Activated T-helper 1 cell treated with anti-CD3 and anti-CD28 coated beads, Interleukin-12 subunit alpha, Interleukin-12 subunit beta, Interleukin-2, Interleukin-4 antibody, amounts not matched to agents 30 ng/mL and 10 ng/mL and 1 ng/mL, durations not matched to agents 14 hours and 24 hours and 36 hours (primary cell): ENCODE measurements at regions not wholly inside any gene's neighbourhood (a gene's known extent, or its start where the extent isn't known, plus 50 kb on each side); places are given as distances from the start of the nearest gene placed in this dataset.
"Not testable (repeated sequence)": the region's sequence is repeated elsewhere in the genome, so short reads cannot be mapped to it uniquely, and the experiment has no call there.

Source experiments
- DNase-seq: peaks from one replicate; pipeline ENCODE4 v3.0.0; 2021; ENCODE audit warnings: low spot score
- H3K27ac Mint-ChIP-seq: one replicate; pipeline ENCODE4 v1.8.0; 2021; ENCODE audit warnings: mild to moderate bottlenecking, mixed read lengths
- H3K27me3 Mint-ChIP-seq: one replicate; pipeline ENCODE4 v1.8.0; 2022; ENCODE audit warnings: mild to moderate bottlenecking, moderate library complexity, mixed read lengths; ENCODE audit not compliant: insufficient read depth
- H3K36me3 Mint-ChIP-seq: one replicate; pipeline ENCODE4 v1.8.0; 2021; ENCODE audit warnings: low read depth, mixed read lengths
- H3K4me1 Mint-ChIP-seq: one replicate; pipeline ENCODE4 v1.8.0; 2021; ENCODE audit warnings: low read depth, mixed read lengths
- H3K4me3 Mint-ChIP-seq: one replicate; pipeline ENCODE4 v1.8.0; 2021; ENCODE audit warnings: mild to moderate bottlenecking, moderate library complexity, mixed read lengths
- H3K9me3 Mint-ChIP-seq: one replicate; pipeline ENCODE4 v1.8.0; 2021; ENCODE audit warnings: mixed read lengths
- intact Hi-C: fragments of 100-400 bp; cut with micrococcal nuclease; formaldehyde crosslinking; loops from one replicate; pipeline ENCODE4 v1.15.1; 2024

DNA sequence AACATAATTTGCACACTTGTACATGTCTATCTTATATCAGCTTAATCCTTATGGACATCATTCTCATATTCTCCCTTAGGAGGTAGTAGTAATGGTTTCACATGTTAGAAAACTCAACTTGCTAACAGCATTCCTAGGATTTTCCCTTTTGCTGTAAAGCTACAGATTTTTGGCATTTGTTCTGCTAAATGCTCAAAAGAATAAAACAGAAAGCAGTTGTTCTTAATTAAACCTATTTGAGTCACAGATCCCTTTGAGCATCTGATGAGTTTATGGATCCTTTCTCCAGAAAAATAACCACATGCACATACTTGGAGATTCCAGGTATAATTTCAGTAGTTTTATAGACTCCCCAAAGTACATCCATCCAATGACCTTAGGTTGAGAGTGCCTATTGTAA, 122.9 kb upstream of the BET1 start:
- no peak for DNase-seq
- Mint-ChIP-seq H3K4me1 (no peaks in the 10 kb centered on the region), H3K27me3 (peaks cover under 1% of the 10 kb centered on the region), H3K27ac (no peak overlapping the region), H3K4me3 (no peak overlapping the region), H3K9me3 (no peaks in the 10 kb centered on the region), H3K36me3 (no peaks in the 10 kb centered on the region)
- intact Hi-C loops: no loop called here

DNA sequence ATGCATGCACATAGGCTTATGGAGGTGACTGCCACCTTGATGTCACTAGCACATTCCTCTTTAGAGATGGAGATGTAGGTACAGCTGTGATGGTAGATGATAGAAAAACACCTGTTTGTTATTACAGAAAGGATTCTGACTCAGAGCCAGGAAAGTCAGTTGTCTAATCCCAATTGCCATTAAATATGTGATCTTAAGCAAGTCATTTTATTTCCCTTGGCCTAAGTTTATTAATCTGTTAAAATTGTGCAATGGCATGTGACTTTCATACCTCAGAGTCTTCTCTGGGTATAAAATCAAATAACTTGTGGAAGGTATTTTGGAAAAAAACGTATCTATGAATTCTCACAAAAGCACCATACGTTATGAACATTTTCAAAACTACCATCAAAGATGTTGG, 123.9 kb upstream of the BET1 start:
- intact Hi-C loops: no loop called here
- H3K4me1 Mint-ChIP-seq: no peaks in the 10 kb centered on the region
- DNase-seq: no peak
- no peak overlapping the region for H3K27ac Mint-ChIP-seq
- H3K4me3 Mint-ChIP-seq: no peak overlapping the region
- no peaks in the 10 kb centered on the region for H3K36me3 Mint-ChIP-seq
- peaks cover 4% of the 10 kb centered on the region for H3K27me3 Mint-ChIP-seq
- H3K9me3 Mint-ChIP-seq: no peaks in the 10 kb centered on the region

DNA sequence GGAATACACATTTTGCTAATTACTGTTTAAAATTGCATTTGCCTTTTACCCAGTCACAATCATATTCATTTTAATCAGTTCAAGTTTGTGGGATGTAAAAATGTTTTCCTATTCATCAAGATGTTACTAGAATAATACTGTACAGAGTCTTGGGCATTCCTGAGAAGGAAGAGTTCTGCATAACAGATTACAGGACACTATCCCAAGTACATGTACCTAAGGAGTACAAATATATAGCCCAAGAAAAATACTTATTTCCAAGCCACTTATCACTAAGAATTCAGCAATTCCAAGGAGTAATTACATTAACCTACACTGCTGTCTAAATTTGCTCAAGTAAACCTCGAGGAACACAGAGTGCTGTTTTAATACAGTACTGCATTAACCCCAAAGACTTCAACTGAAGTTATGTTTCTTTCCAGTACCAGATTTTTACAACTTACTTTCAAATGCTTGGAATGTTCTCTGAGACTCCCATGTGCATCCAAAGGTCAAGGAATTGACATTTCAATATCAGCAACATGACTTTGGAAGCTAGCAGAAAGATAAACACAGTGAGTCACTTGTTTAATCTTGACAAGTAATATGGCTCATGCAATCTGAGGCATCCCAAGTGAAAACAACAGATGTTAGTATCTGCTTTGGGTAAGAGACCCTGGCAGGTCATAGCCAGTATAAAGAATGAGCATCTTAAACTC, 125.4 kb upstream of the BET1 start:
- intact Hi-C loops: no loop called here
- H3K36me3 Mint-ChIP-seq: no peaks in the 10 kb centered on the region
- no peaks in the 10 kb centered on the region for H3K4me1 Mint-ChIP-seq
- no peaks in the 10 kb centered on the region for H3K9me3 Mint-ChIP-seq
- H3K27ac Mint-ChIP-seq: no peak overlapping the region
- no peak overlapping the region for H3K4me3 Mint-ChIP-seq
- DNase-seq: no peak
- peaks cover 5% of the 10 kb centered on the region for H3K27me3 Mint-ChIP-seq

DNA sequence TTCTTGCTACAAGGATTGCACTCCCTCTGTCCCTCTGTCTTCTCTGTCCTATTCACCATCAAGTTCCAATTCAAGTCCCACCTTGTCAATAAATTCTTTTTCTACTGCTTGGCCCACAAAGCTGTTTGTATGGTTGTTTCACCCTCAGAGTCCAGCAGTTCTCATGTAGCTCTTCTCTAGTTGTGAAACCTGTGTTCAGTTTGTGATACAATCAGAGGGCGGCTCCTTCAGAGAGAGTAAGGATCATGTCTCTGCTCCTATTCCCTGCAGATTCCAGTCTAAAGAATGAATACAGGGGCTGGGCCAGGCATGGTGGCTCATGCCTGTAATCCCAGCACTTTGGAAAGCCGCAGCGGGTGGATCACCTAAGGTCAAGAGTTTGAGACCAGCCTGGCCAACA, 126.6 kb upstream of the BET1 start:
- Mint-ChIP-seq H3K27ac (no peak overlapping the region), H3K36me3 (no peaks in the 10 kb centered on the region), H3K4me3 (no peak overlapping the region), H3K4me1 (no peaks in the 10 kb centered on the region), H3K9me3 (no peaks in the 10 kb centered on the region), H3K27me3 (peaks cover 5% of the 10 kb centered on the region)
- no peak for DNase-seq
- intact Hi-C loops: no loop called here

DNA sequence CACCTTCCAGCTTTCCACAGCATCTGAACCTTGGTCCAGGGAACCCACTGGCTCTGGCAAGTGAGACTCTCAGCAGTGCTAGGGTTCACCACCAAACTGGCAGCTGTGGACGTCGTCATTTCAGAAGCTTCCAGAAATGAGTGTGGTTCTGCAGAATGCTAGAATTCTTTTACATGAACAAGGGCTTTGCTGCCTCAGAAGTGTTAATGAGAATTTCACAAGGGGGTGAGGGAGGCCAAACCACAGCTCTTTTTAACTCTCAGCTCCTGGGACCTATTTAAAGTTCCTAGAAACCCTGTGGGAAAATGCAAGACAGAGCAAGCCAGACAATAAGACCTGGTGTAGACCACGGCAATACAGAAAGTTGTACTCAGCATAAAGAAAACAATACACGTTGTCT, 129.3 kb upstream of the BET1 start:
- H3K4me3 Mint-ChIP-seq: no peak overlapping the region
- H3K27me3 Mint-ChIP-seq: peaks cover 12% of the 10 kb centered on the region
- no peak for DNase-seq
- no peaks in the 10 kb centered on the region for H3K36me3 Mint-ChIP-seq
- no peaks in the 10 kb centered on the region for H3K4me1 Mint-ChIP-seq
- no peaks in the 10 kb centered on the region for H3K9me3 Mint-ChIP-seq
- no peak overlapping the region for H3K27ac Mint-ChIP-seq
- intact Hi-C loops: no loop called here

DNA sequence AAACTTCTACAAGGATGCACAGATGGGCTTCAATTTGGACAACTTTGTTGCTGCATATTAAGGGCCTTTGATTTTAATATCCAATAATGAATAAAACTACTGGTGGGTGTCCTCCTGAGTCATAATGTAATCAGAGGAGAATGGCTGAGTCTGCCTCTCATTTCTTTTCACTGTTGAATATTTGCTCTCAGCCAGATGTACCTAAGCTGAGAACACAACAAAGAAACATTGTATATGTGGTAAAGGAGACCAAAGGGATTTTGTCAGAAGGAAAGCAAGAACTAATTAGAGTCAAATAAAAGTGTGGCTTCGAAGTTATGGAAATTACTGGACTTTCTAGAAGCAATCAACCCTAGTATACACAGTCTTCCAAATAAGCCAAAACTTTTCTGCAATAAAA, 131.0 kb upstream of the BET1 start:
- no peak for DNase-seq
- no peak overlapping the region for H3K4me3 Mint-ChIP-seq
- no peaks in the 10 kb centered on the region for H3K4me1 Mint-ChIP-seq
- no peaks in the 10 kb centered on the region for H3K9me3 Mint-ChIP-seq
- no peak overlapping the region for H3K27ac Mint-ChIP-seq
- H3K36me3 Mint-ChIP-seq: no peaks in the 10 kb centered on the region
- H3K27me3 Mint-ChIP-seq: peaks cover 12% of the 10 kb centered on the region
- intact Hi-C loops: no loop called here

DNA sequence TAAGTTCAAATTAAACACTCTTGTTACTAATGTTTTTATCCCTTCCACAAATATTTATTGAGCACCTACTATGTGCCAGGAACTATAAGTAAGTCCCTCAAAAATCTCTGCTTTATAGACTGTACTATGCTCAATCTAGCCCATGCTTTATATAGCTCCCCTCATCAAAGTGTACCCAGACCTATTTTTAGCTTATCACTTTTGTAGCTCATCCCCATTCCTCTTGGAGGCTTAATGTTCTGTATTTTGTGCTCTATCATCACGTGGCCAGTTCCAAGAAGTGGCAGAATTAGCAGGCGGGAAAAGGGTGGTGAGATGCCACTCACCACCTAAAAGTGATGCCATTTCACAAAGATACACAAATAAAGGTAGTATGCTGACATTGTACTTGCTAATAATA, 138.1 kb upstream of the BET1 start:
- Mint-ChIP-seq H3K9me3 (no peaks in the 10 kb centered on the region), H3K4me1 (no peaks in the 10 kb centered on the region), H3K4me3 (no peak overlapping the region), H3K27me3 (peaks cover 7% of the 10 kb centered on the region), H3K36me3 (no peaks in the 10 kb centered on the region), H3K27ac (no peak overlapping the region)
- DNase-seq: no peak
- intact Hi-C loops: no loop called here

DNA sequence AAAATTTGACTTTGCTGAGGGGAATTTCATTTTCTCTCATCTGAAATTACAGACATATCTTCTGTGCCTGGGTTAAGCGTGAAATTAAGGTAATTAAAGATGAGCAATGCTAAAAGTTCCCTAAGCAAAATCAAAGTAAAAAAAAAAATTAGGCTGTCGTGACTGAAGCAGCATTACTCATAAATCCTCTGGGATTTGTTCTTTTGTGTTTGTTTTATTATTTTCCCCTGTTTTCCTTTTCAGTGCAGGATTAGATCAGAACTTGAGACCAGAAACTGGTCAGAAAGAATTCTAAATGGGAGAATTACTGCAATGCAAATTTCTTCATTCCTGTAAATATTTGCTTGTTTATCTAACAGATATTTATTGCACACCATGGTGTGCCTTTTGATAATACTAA, 141.4 kb upstream of the BET1 start:
- Mint-ChIP-seq H3K9me3 (no peaks in the 10 kb centered on the region), H3K27me3 (peaks cover 15% of the 10 kb centered on the region), H3K36me3 (no peaks in the 10 kb centered on the region), H3K4me1 (no peaks in the 10 kb centered on the region), H3K4me3 (no peak overlapping the region), H3K27ac (no peak overlapping the region)
- intact Hi-C loops: no loop called here
- no peak for DNase-seq

DNA sequence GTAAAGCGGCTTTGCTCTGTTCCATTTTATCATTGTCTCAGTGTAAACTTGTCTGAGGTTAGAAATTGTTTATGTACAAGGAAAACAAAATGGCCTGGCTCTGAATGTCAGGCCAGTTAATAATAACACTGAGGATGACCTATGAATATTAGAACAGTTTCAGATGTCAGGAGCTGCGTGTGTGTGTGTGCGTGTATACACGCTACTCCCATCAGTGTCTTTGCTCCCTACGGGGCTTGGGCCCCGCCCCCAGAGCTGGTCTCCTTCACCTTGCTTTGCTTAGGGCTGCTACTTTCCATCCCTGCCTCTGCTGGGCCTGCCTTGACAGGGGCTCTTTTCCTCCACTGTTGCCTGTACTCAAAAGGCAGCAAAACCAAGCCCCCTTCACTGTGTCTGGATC, 142.3 kb upstream of the BET1 start:
- Mint-ChIP-seq H3K27me3 (peaks cover 16% of the 10 kb centered on the region), H3K27ac (no peak overlapping the region), H3K9me3 (no peaks in the 10 kb centered on the region), H3K4me3 (no peak overlapping the region), H3K4me1 (no peaks in the 10 kb centered on the region), H3K36me3 (no peaks in the 10 kb centered on the region)
- no peak for DNase-seq
- intact Hi-C loops: no loop called here

DNA sequence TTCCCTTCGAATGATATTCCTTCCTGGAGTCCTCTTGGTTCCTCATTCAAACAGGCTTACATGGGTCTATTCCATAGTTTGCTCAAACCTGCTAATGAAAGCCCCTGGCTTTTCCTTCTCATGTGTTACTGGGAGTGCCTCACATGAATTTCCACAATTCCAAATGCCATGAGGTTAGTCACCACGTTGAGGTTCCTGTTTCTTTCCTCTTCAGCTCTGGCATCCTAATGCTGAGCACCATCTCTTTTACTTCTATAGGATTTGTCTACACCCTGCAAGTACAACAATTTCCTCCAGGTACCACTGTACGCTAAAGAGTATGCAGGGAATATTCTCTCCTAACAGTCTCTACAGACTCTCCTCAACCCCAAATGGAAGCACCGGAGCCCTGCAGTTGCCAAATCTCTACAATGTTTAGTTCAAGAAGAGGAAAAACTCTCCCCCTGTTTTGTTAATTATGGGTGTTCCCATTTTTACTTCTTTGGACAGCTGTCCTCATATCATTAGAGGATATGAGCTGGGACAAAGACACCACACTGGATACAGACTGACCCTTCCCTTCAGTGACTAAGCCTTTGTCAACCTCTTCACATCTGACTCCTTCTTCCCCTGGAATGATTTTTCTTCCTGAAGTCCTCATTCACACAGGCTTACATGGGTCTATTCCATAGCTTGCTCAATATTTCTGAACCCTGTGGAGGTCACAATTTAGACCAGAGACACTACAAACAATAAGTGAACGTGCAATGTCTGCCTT, 145.8 kb upstream of the BET1 start:
- intact Hi-C loops: no loop called here
- no peaks in the 10 kb centered on the region for H3K9me3 Mint-ChIP-seq
- no peak overlapping the region for H3K4me3 Mint-ChIP-seq
- no peaks in the 10 kb centered on the region for H3K36me3 Mint-ChIP-seq
- no peak overlapping the region for H3K27ac Mint-ChIP-seq
- no peak for DNase-seq
- H3K4me1 Mint-ChIP-seq: no peaks in the 10 kb centered on the region
- peaks cover 15% of the 10 kb centered on the region for H3K27me3 Mint-ChIP-seq

DNA sequence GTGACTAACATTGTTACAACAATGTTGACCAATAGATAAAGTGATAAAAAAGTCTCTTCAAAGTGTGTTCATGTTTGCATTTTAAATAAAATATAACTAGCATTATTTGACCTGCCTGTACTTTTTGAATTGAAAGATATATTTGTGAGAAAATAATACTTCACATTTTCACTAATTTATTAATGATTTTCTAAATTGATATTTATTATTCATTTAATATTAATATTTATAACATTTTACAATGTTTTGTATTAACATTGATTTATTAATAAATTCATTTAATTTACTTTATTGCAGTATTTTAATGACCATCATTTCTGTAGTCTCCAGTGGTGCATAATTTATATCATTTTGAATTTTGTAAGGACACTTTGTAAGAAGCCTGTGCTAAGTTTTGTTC, 150.0 kb upstream of the BET1 start:
- Mint-ChIP-seq H3K4me1 (peaks cover 7% of the 10 kb centered on the region), H3K9me3 (peaks cover 4% of the 10 kb centered on the region)

DNA sequence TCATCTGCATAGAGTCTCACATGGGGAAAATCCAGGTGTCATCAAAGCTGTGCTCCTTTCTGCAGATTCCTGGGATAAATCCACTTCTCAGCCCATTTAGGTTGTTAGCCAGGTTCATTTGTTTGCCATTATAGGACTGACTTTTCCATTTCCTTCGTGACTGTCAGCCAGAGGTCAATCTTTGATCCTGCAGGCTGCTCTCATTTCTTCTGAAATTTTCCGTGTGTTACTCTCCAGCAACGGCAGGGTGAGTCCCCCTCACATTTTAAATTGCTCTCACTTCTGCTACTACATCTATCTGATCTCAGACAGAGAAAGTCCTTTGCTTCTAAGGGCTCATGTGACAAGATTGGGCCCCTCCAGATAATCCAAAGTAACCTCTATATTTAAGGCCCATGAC, 150.7 kb upstream of the BET1 start:
- H3K4me1 Mint-ChIP-seq: peaks cover 7% of the 10 kb centered on the region
- peaks cover 9% of the 10 kb centered on the region for H3K27me3 Mint-ChIP-seq
- no peak overlapping the region for H3K27ac Mint-ChIP-seq
- H3K36me3 Mint-ChIP-seq: no peaks in the 10 kb centered on the region
- H3K4me3 Mint-ChIP-seq: no peak overlapping the region
- intact Hi-C loops: no loop called here
- no peak for DNase-seq
- H3K9me3 Mint-ChIP-seq: peaks cover 4% of the 10 kb centered on the region

More for the DNA sequence above, 150.0 kb upstream of the BET1 start:
- Mint-ChIP-seq H3K27me3 (peaks cover 14% of the 10 kb centered on the region), H3K4me3 (no peak overlapping the region), H3K36me3 (no peaks in the 10 kb centered on the region), H3K27ac (no peak overlapping the region)
- intact Hi-C loops: no loop called here
- no peak for DNase-seq

DNA sequence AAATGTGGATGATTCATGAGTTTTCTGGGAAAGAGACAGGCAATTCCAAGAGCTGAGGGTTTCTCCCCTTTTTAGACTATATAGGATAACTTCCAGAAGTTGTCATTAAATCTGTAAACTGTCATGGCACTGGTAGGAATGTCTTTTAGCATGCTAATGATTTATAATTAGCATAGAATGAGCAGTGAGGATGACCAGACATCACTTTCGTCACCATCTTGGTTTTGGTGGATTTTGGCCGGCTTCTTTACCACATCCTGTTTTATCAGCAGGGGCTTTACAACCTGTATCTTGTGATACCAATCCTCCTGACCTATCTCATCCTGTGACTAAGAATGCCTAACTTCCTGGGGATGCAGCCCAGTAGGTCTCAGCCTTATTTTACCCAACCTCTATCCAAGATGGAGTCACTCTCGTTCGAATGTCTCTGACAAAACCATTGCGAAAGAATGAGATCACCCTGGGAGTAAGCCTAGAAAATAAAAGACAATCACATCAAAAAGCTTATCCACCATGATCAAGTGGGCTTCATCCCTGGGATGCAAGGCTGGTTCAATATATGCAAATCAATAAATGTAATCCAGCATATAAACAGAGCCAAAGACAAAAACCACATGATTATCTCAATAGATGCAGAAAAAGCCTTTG, 153.6 kb upstream of the BET1 start:
- H3K4me3 Mint-ChIP-seq, DNase-seq, H3K9me3 Mint-ChIP-seq, H3K27me3 Mint-ChIP-seq, intact Hi-C loops, H3K27ac Mint-ChIP-seq, H3K36me3 Mint-ChIP-seq: not testable (repeated sequence)
- peaks cover 17% of the 10 kb centered on the region for H3K4me1 Mint-ChIP-seq
